ENCODE measurements at regions not wholly inside any gene's neighbourhood (a gene's known extent, or its start where the extent isn't known, plus 50 kb on each side); places are given as distances from the start of the nearest gene placed in this dataset.

GRCh38 chr5:173704615-173705511, 88.4 kb upstream of the BOD1 start:
- Histone ChIP-seq H3K4me1 (ENCODE audit: control insufficient read depth, insufficient read depth, low read length) (peaks cover 29% of the 10 kb centered on the region), H3K4me3 (ENCODE audit: low read depth, low read length) (no peak overlapping the region), H3K36me3 (ENCODE audit: control insufficient read depth, insufficient read depth, low read length) (no peaks in the 10 kb centered on the region), H3K27ac (ENCODE audit: low read depth, low read length) (no peak overlapping the region), H3K27me3 (ENCODE audit: control insufficient read depth, insufficient read depth, low read length) (no peaks in the 10 kb centered on the region), H3K9me3 (ENCODE audit: control insufficient read depth, insufficient read depth, low read length) (no peaks in the 10 kb centered on the region)
- DNase-seq (ENCODE audit: low read depth in 4 of 6, low spot score in 6 of 6): peak in 1 of 6 donors; percentile 45
- WGBS (ENCODE audit: insufficient coverage): 56% methylated on average over 19 of the region's 22 CpGs

GRCh38 chr5:173705512-173706044, 89.1 kb upstream of the BOD1 start:
- H3K27me3 ChIP-seq (ENCODE audit: control insufficient read depth, insufficient read depth, low read length): no peaks in the 10 kb centered on the region
- peak in 1 of 6 donors; percentile 20 for DNase-seq (ENCODE audit: low read depth in 4 of 6, low spot score in 6 of 6)
- 62% methylated on average over 12 of the region's 13 CpGs for WGBS (ENCODE audit: insufficient coverage)
- H3K9me3 ChIP-seq (ENCODE audit: control insufficient read depth, insufficient read depth, low read length): no peaks in the 10 kb centered on the region
- no peaks in the 10 kb centered on the region for H3K36me3 ChIP-seq (ENCODE audit: control insufficient read depth, insufficient read depth, low read length)
- H3K4me1 ChIP-seq (ENCODE audit: control insufficient read depth, insufficient read depth, low read length): peaks cover 29% of the 10 kb centered on the region
- no peak overlapping the region for H3K27ac ChIP-seq (ENCODE audit: low read depth, low read length)
- no peak overlapping the region for H3K4me3 ChIP-seq (ENCODE audit: low read depth, low read length)

- Histone ChIP-seq H3K4me3 (ENCODE audit: low read depth, low read length) (no peak overlapping the region), H3K9me3 (ENCODE audit: control insufficient read depth, insufficient read depth, low read length) (no peaks in the 10 kb centered on the region), H3K27ac (ENCODE audit: low read depth, low read length) (no peak overlapping the region), H3K4me1 (ENCODE audit: control insufficient read depth, insufficient read depth, low read length) (peaks cover 29% of the 10 kb centered on the region), H3K27me3 (ENCODE audit: control insufficient read depth, insufficient read depth, low read length) (no peaks in the 10 kb centered on the region), H3K36me3 (ENCODE audit: control insufficient read depth, insufficient read depth, low read length) (no peaks in the 10 kb centered on the region)
- DNase-seq (ENCODE audit: low read depth in 4 of 6, low spot score in 6 of 6): no peak
- 100% methylated on average over 1 of the region's 4 CpGs for WGBS (ENCODE audit: insufficient coverage)
Observed at GRCh38 chr5:173706700-173707099, 90.2 kb upstream of the BOD1 start.

GRCh38 chr5:173707392-173707791, 90.9 kb upstream of the BOD1 start:
- WGBS (ENCODE audit: insufficient coverage): 54% methylated on average over 4 of the region's 4 CpGs
- H3K27ac ChIP-seq (ENCODE audit: low read depth, low read length): no peak overlapping the region

GRCh38 chr5:173709145-173709544, 92.7 kb upstream of the BOD1 start:
- Histone ChIP-seq H3K36me3 (ENCODE audit: control insufficient read depth, insufficient read depth, low read length) (no peaks in the 10 kb centered on the region), H3K4me1 (ENCODE audit: control insufficient read depth, insufficient read depth, low read length) (peaks cover 29% of the 10 kb centered on the region), H3K4me3 (ENCODE audit: low read depth, low read length) (no peak overlapping the region), H3K27me3 (ENCODE audit: control insufficient read depth, insufficient read depth, low read length) (no peaks in the 10 kb centered on the region), H3K9me3 (ENCODE audit: control insufficient read depth, insufficient read depth, low read length) (no peaks in the 10 kb centered on the region), H3K27ac (ENCODE audit: low read depth, low read length) (no peak overlapping the region)
- WGBS (ENCODE audit: insufficient coverage): 77% methylated on average over 2 of the region's 3 CpGs
- DNase-seq (ENCODE audit: low read depth in 4 of 6, low spot score in 6 of 6): no peak

More at GRCh38 chr5:173707392-173707791, 90.9 kb upstream of the BOD1 start:
- Histone ChIP-seq H3K36me3 (ENCODE audit: control insufficient read depth, insufficient read depth, low read length) (no peaks in the 10 kb centered on the region), H3K27me3 (ENCODE audit: control insufficient read depth, insufficient read depth, low read length) (no peaks in the 10 kb centered on the region), H3K4me1 (ENCODE audit: control insufficient read depth, insufficient read depth, low read length) (peaks cover 29% of the 10 kb centered on the region), H3K4me3 (ENCODE audit: low read depth, low read length) (no peak overlapping the region), H3K9me3 (ENCODE audit: control insufficient read depth, insufficient read depth, low read length) (no peaks in the 10 kb centered on the region)
- peak in 1 of 6 donors; percentile 24 for DNase-seq (ENCODE audit: low read depth in 4 of 6, low spot score in 6 of 6)

- Histone ChIP-seq H3K4me3 (ENCODE audit: low read depth, low read length) (no peak overlapping the region), H3K27ac (ENCODE audit: low read depth, low read length) (no peak overlapping the region), H3K9me3 (ENCODE audit: control insufficient read depth, insufficient read depth, low read length) (no peaks in the 10 kb centered on the region), H3K4me1 (ENCODE audit: control insufficient read depth, insufficient read depth, low read length) (peaks cover 25% of the 10 kb centered on the region), H3K36me3 (ENCODE audit: control insufficient read depth, insufficient read depth, low read length) (no peaks in the 10 kb centered on the region), H3K27me3 (ENCODE audit: control insufficient read depth, insufficient read depth, low read length) (no peaks in the 10 kb centered on the region)
- WGBS (ENCODE audit: insufficient coverage): 54% methylated on average over 6 of the region's 6 CpGs
- DNase-seq (ENCODE audit: low read depth in 4 of 6, low spot score in 6 of 6): no peak
Observed at GRCh38 chr5:173709761-173710160, 93.3 kb upstream of the BOD1 start.

- no peak overlapping the region for H3K27ac ChIP-seq (ENCODE audit: low read depth, low read length)
- no peak for DNase-seq (ENCODE audit: low read depth in 4 of 6, low spot score in 6 of 6)
- no peak overlapping the region for H3K4me3 ChIP-seq (ENCODE audit: low read depth, low read length)
- H3K4me1 ChIP-seq (ENCODE audit: control insufficient read depth, insufficient read depth, low read length): peaks cover 18% of the 10 kb centered on the region
- no peaks in the 10 kb centered on the region for H3K27me3 ChIP-seq (ENCODE audit: control insufficient read depth, insufficient read depth, low read length)
- no peaks in the 10 kb centered on the region for H3K36me3 ChIP-seq (ENCODE audit: control insufficient read depth, insufficient read depth, low read length)
- WGBS (ENCODE audit: insufficient coverage): 100% methylated on average over 3 of the region's 7 CpGs
- H3K9me3 ChIP-seq (ENCODE audit: control insufficient read depth, insufficient read depth, low read length): no peaks in the 10 kb centered on the region
Observed at GRCh38 chr5:173710528-173710927, 94.1 kb upstream of the BOD1 start.

GRCh38 chr5:173711466-173711865, 95.0 kb upstream of the BOD1 start:
- no peaks in the 10 kb centered on the region for H3K27me3 ChIP-seq (ENCODE audit: control insufficient read depth, insufficient read depth, low read length)
- no peak overlapping the region for H3K27ac ChIP-seq (ENCODE audit: low read depth, low read length)
- no peak for DNase-seq (ENCODE audit: low read depth in 4 of 6, low spot score in 6 of 6)

DNA sequence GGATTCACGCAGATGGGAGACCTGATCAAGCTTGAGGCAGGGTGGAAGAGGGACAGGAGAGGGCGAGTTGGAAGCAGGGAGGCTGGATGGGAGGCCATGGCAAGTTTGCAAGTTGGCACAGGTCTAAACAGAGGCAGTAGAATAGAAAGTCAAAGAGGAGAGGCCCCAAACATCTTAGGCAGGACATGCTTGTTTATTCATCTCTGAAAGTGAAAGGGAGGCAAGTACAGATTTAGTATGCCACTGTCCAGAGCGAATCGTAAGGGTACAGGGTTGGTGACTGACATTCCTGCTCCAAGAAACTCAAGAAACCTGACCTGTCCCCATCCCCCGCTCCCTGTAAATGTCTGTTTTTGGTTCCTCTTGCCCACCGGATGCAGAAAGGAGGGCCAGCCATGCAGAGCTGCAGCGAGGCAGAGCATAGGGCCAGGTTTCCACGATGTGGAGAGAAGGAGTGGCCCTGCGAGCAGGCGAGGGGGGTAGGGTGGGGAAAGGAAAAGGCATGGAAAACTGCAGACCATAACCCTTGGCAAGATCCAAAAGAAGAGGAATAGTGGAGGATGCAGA, 96.2 kb upstream of the BOD1 start:
- no peak overlapping the region for H3K27ac ChIP-seq (ENCODE audit: low read depth, low read length)
- no peaks in the 10 kb centered on the region for H3K9me3 ChIP-seq (ENCODE audit: control insufficient read depth, insufficient read depth, low read length)
- H3K4me3 ChIP-seq (ENCODE audit: low read depth, low read length): no peak overlapping the region
- no peaks in the 10 kb centered on the region for H3K36me3 ChIP-seq (ENCODE audit: control insufficient read depth, insufficient read depth, low read length)
- peaks cover 2% of the 10 kb centered on the region for H3K4me1 ChIP-seq (ENCODE audit: control insufficient read depth, insufficient read depth, low read length)
- H3K27me3 ChIP-seq (ENCODE audit: control insufficient read depth, insufficient read depth, low read length): no peaks in the 10 kb centered on the region
- 80% methylated on average over 9 of the region's 10 CpGs for WGBS (ENCODE audit: insufficient coverage)
- DNase-seq (ENCODE audit: low read depth in 4 of 6, low spot score in 6 of 6): no peak

More at GRCh38 chr5:173711466-173711865, 95.0 kb upstream of the BOD1 start:
- peaks cover 12% of the 10 kb centered on the region for H3K4me1 ChIP-seq (ENCODE audit: control insufficient read depth, insufficient read depth, low read length)
- WGBS (ENCODE audit: insufficient coverage): 100% methylated on average over 2 of the region's 2 CpGs
- no peaks in the 10 kb centered on the region for H3K36me3 ChIP-seq (ENCODE audit: control insufficient read depth, insufficient read depth, low read length)
- H3K4me3 ChIP-seq (ENCODE audit: low read depth, low read length): no peak overlapping the region
- no peaks in the 10 kb centered on the region for H3K9me3 ChIP-seq (ENCODE audit: control insufficient read depth, insufficient read depth, low read length)
